AG08395 (cell line): ENCODE measurements at regions not wholly inside any gene's neighbourhood (a gene's known extent, or its start where the extent isn't known, plus 50 kb on each side); places are given as distances from the start of the nearest gene placed in this dataset.

Experiments used
- DNase-seq: peaks from one replicate; pipeline ENCODE4 v3.0.0; 2012; ENCODE audit warnings: mixed read lengths, low spot score

GRCh38 chr2:41913921-41914609 lies 133.8 kb upstream of the PKDCC start:
- no peak for DNase-seq

DNA sequence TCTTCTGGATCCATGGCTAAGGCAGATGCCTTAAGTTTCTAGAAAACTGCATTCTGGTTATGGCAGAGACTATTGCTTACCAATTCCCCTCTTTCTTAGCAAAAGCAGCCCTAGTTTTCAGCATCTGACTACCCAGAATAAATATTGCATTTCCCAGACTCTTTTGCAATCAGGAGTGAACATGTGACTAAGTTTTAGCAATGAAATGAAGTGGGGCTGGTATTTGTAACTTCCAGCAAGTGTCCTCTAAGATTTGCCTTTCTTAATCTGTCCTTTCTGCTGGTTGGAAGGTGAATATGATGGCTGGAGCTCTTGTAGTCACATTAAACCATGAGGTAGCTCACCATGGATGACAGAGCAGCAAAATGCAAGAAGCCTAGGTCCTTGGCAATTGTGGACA lies 132.9 kb upstream of the PKDCC start:
- DNase-seq, result no peak

DNA sequence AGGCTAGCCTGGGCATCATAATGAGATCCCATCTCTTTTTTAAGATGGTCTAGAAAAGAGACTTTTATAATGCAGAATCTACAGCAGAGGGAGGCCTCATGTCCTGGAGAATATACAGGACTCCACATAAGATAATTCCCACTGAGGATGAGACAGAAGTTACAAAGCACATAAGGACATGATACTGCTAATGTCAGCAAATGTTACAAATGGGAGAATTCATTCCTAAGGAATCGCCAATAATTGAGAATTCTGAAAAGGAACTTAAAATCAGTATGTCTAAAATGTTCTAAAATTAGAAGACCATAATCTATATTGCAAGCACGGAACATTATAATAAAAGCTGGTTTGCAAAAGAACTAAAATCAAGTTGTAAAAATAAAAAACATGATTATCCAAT lies 131.6 kb upstream of the PKDCC start:
- no peak for DNase-seq

GRCh38 chr2:41917587-41917986 lies 130.2 kb upstream of the PKDCC start:
- no peak for DNase-seq

DNA sequence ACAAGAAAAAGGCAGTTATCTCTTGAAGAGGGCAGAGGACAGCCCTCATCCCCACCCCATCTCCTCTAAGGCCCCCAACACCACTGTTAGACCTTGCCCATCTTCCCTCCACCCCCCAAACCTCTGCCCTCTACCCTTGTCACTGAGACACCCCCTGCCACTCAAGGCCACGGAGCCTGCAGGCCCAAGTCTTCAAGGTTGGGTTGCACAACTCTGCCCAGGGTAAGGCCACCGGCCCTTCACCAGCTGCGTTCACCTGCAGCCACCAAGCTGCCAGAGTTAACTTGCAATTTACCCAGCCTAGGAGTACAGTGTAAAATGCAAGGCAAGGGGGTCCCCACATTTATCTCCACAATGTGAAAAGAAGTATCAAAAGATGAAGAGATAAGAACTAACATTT lies 128.7 kb upstream of the PKDCC start:
- no peak for DNase-seq

GRCh38 chr2:41920181-41920580 lies 127.6 kb upstream of the PKDCC start:
- no peak for DNase-seq

- DNase-seq, result no peak
Observed at GRCh38 chr2:41920812-41921211, 127.0 kb upstream of the PKDCC start.

GRCh38 chr2:41922177-41922576 lies 125.6 kb upstream of the PKDCC start:
- no peak for DNase-seq

GRCh38 chr2:41923156-41923786 lies 124.5 kb upstream of the PKDCC start:
- no peak for DNase-seq

DNA sequence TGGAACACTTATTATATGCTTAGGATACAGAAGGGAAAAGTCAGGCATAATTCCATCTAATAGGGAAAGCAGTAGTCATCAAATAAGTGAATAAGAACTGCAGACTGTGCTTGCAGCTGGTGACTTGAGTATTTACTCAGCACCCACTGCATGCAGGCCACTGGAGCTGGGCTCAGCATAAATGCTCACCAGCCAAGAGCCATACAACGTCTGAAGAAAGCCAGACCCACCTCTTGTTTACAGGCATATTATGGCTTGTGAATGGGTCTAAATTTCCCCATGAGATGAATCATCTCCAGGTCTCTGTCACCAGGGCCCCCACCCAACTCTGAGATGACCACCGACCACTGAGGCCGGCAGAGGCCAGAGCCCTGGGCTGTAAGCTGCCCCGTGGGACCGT lies 123.8 kb upstream of the PKDCC start:
- no peak for DNase-seq

DNA sequence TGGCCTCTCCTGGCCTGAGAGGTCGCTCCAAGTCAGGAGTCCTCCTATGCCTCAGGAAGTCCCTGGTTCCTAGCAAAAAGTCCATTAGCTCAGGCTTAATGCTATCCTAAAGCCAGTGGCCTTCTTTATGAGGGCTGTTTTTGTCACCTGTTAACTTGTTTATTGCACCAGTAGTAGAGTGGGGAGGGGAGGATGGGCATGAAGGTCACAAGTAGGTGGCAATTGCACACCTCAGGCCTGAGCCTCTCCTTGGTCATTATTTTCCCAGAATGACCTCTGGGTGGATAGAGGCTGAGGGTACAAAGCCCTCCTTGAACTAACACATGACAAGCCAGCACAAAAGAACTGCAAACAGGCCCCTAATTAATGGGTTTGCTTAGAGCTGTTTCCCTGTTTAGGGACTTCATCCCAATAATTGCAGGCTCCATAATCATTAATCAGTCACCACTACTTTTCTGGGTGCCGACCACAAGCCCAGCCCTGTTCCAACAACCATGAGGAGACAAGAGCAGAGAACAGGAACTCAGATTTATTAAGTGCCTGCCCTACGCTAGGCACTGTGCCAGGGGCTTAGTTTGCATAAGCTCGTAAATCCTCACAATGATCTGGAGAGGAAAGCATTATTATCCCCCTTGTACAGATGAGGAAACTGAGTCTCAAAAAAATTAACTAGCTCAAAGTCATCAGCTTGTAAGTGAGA lies 123.0 kb upstream of the PKDCC start:
- DNase-seq, result no peak

GRCh38 chr2:41925712-41926111 lies 122.1 kb upstream of the PKDCC start:
- DNase-seq, result no peak

DNA sequence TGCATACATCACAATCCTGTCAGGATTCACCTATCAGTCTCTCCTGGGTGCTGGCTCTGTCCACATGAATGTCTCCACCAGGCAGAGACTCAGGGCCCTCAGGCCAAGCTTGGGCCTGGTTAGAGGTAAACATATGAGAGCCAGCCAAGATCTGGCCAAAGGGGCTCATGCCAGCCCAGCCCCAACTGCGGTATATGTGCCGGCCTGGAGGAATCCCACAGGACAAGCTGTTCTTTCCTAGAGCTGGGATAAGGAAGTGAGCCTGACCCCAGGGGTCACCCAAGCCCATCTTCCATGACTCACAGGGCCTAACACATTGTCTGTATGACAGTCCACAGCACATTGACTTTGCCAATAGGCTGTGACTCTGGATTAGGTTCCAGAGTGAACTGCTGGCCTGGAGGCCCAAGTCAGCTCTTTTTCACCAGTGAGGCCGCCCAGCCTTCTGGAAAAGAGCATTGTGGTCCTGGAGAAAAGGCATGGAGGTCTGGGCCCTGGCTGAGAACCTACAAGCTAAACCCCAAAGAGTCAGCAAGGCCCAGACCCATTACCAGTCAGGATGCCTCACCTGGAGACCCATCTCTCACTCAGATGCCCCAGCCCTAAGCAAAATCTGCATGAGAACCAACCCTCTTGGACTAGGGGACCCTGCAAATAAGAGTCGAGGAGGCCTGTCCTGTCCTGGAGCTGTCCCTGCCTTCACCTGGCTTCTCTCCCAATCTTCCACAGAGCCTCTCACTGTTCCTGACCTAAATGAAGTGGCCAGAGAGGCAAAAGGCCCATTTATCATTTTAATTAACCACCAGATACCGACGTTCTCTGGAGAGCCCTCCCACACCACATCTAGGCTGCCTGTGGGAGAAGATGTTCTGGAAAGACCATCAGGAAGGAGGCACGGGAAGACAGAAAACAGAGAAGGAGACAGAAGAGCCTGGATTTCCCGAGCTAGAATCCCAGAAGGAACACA lies 120.9 kb upstream of the PKDCC start:
- no peak for DNase-seq

- no peak for DNase-seq
Observed at GRCh38 chr2:41927581-41928264, 120.1 kb upstream of the PKDCC start.

DNA sequence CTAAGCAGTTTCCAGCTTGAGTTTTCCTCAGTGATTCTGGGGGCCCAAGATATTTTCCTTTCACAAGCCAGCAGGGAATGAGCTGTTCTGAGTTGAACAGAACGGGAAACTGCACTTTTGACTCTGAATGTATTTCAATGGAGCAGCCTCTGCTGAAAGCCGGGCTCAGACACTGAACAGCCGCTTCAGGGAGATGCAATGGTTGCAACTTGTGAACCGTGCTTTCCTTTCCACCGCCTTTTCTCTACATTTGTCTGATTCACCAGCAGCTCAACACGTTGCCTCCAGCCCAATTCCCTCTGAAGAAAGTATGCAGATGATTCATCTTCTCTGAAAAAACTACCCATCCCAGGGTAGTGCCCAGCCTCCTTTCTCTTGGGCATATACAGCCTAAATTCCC lies 119.3 kb upstream of the PKDCC start:
- DNase-seq, result peak; percentile 84

DNA sequence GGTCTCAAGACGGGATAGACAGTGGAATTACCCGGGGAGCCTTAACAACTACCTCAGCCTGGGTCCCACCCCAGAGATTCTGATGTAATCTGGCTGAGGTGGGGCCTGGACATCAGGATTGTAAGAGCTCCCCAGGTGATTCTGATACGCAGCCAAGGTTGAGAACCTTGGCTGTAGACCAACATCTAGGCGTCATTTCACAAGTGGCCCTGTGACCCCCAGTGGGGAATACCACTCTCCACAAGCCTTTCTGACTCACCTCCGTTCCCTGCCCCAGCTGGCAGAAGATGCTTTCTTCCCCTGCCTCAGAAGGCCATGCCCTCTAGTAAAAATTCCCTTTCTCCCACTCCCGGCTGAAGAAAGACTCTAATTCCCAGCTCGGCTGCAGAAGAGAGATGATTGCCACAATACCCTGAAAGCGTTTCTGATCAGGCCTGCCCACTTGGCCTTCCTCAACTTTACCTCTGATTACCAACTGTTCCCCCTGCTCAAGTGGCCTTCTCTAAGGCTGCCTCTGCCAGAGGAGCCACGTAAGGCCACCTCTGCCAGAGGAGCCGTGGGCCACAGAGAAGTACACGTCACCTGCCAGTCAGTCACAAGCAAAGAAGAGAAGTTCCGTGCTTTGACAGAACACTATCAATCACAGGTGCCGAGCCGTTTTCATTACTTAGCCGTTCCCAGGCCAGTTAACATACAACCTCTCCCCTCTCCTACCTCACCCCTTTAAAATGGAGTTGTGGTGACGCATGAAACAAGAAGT lies 116.8 kb upstream of the PKDCC start:
- no peak for DNase-seq

DNA sequence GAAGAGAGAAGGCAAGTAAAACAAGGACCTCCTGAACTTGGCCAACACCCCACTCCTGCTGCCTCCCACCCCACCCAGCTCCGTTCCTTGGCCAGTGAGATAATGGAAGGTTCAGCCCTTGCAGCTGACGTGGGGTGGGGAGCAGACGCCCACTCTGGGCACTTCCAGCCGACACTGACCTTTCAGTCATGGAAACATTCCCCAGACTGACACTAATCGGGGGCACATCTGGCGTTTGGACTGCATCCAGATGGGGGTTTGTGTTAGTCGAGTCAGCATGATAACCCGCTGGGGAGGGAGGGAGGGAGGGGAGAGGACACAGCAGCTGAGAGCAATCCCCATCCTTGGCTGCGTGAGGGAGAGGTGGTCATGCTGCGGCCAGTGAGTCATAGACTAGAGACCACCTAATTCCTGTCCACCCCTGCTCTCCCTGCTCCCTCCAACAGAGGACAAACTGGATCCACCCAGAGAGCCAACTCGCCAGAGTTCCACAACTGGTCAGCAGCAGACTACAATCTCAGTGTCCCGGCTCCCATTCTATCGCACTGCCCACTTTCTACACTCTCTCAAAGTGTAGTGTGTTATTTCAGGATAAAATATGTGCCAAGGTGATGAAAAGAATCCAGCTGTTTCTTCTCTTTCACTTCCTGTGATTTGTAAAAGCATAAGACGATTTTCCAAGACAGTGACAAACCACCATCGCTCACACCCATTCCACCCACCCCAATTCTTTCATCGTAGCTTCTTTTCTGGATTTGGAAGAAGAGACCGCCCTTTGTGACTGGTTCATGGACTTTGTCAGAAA lies 115.4 kb upstream of the PKDCC start:
- DNase-seq, result peak; percentile 63

GRCh38 chr2:41933046-41933420 lies 114.8 kb upstream of the PKDCC start:
- no peak for DNase-seq

GRCh38 chr2:41933585-41934320 lies 114.1 kb upstream of the PKDCC start:
- DNase-seq, result peak; percentile 92
